K562 (cell line): ENCODE measurements at regions not wholly inside any gene's neighbourhood (a gene's known extent, or its start where the extent isn't known, plus 50 kb on each side); places are given as distances from the start of the nearest gene placed in this dataset.

ENCODE experiments used
- ATAC-seq: fragments of 200-7000 bp; cut with Tn5 transposase; 3 replicates; pipeline ENCODE4 v1.9.1; 2020; ENCODE audit warnings: moderate library complexity
- BruUV-seq: library from RNA; stranded (reverse); fragments of 400-500 nt; replicated peaks from 2 replicates; lab custom pipeline; 2021; lab: Mats Ljungman, UMichigan
- CTCF ChIA-PET: fragments of 300-600 bp; formaldehyde crosslinking; extraction: SDS; loops from one replicate; lab custom pipeline; 2021; ENCODE audit warnings: low intra/inter-chr PET ratio; lab: Yijun Ruan, JAX
- POLR2A ChIA-PET: fragments of 300-600, 350-650 bp; sonication (Branson Sonifier 250); formaldehyde crosslinking; extraction: SDS; loops from one replicate; lab custom pipeline; 2021; ENCODE audit warnings: antibody characterized with exemption, inconsistent platforms; lab: Yijun Ruan, JAX
- DNase-seq, 4 experiments: peaks; one replicate each; pipeline versions ENCODE4 v3.0.0 to v3.0.0-alpha.2; 2011 to 2018; ENCODE audit warnings: low spot score in 3 of 4, mixed read lengths in 3 of 4; ENCODE audit errors: extremely low read depth in 1 of 4
- FAIRE-seq: peaks from 2 replicates; lab custom pipeline; 2011; peaks lifted over from hg19 to GRCh38; lab: Jason Lieb, UNC
- H2AFZ ChIP-seq: 2 replicates; pipeline ENCODE4 v1.6.0; 2011; ENCODE audit warnings: low read depth, low read length, control low read depth, inconsistent platforms
- H3K27ac ChIP-seq: fragments of 200-600 bp; 3 replicates; pipeline ENCODE4 v1.8.0; 2011; ENCODE audit warnings: low read depth, mild to moderate bottlenecking, control low read depth, inconsistent platforms, low read length, moderate library complexity, mixed read lengths; ENCODE audit errors: extremely low read depth
- H3K27me3 ChIP-seq, 2 experiments: fragments of 300-600 bp in 1 of 2; 2 replicates in 1 of 2; 3 replicates in 1 of 2; pipeline versions ENCODE4 v1.6.0 to v1.8.0; 2011; ENCODE audit warnings: inconsistent platforms in 2 of 2, low read length in 2 of 2, mild to moderate bottlenecking in 1 of 2, mixed read lengths in 1 of 2, moderate library complexity in 1 of 2; ENCODE audit not compliant: control insufficient read depth in 2 of 2, insufficient read depth in 2 of 2
- H3K36me3 ChIP-seq: fragments of 300-600 bp; 3 replicates; pipeline ENCODE4 v1.8.0; 2011; ENCODE audit warnings: mild to moderate bottlenecking, low read length, inconsistent platforms; ENCODE audit not compliant: control insufficient read depth, insufficient read depth
- H3K4me1 ChIP-seq, 2 experiments: fragments of 200-600 bp in 1 of 2; replicated peaks in 1 of 2; 2 replicates in 1 of 2; 3 replicates in 1 of 2; pipeline versions ENCODE4 v1.5.1 to v1.8.0; 2011; ENCODE audit warnings: inconsistent platforms in 2 of 2, low read length in 2 of 2, mild to moderate bottlenecking in 1 of 2, mixed read lengths in 1 of 2, moderate library complexity in 1 of 2; ENCODE audit not compliant: control insufficient read depth in 2 of 2, insufficient read depth in 2 of 2
- H3K4me2 ChIP-seq: 2 replicates; pipeline ENCODE4 v1.6.1; 2011; ENCODE audit warnings: low read length, control low read depth, inconsistent platforms, mixed read lengths; ENCODE audit not compliant: insufficient read depth
- H3K4me3 ChIP-seq: fragments of 200-600 bp; sonication (generic), shearing (Covaris generic); 2 replicates; pipeline ENCODE4 v1.5.1; 2016; ENCODE audit warnings: control low read depth, inconsistent platforms
- H3K79me2 ChIP-seq: fragments of 200-600 bp; 3 replicates; pipeline ENCODE4 v1.8.0; 2011; ENCODE audit warnings: low read length, inconsistent platforms; ENCODE audit not compliant: control insufficient read depth, insufficient read depth
- H3K9ac ChIP-seq, 2 experiments: 2 replicates each; pipeline versions ENCODE4 v1.6.0 to v1.6.1; 2011; ENCODE audit warnings: low read depth in 2 of 2, low read length in 2 of 2, control low read depth in 1 of 2, inconsistent platforms in 1 of 2, mild to moderate bottlenecking in 1 of 2, mixed read lengths in 1 of 2; ENCODE audit not compliant: insufficient read depth in 1 of 2
- H3K9me1 ChIP-seq: one replicate; pipeline ENCODE4 v1.6.0; 2011; ENCODE audit warnings: inconsistent platforms, mild to moderate bottlenecking, low read length, moderate library complexity; ENCODE audit not compliant: control insufficient read depth, insufficient read depth
- H3K9me3 ChIP-seq: replicated peaks from 2 replicates; pipeline ENCODE4 v1.5.1; 2011; ENCODE audit warnings: low read depth, low read length, inconsistent platforms; ENCODE audit not compliant: control insufficient read depth, insufficient read depth
- H4K20me1 ChIP-seq: replicated peaks from 2 replicates; pipeline ENCODE4 v1.6.1; 2011; ENCODE audit warnings: low read length, inconsistent platforms, mixed read lengths; ENCODE audit not compliant: control insufficient read depth, insufficient read depth
- BCLAF1 ChIP-seq, 2 experiments: fragments of 450-650 bp in 1 of 2; IDR thresholded peaks; 2 replicates each; pipeline ENCODE4 v1.6.1; 2011 to 2017; ENCODE audit warnings: low read depth in 2 of 2, antibody characterized with exemption in 1 of 2, borderline replicate concordance in 1 of 2, low read length in 1 of 2, mild to moderate bottlenecking in 1 of 2, mixed read lengths in 1 of 2; ENCODE audit not compliant: control insufficient read depth in 1 of 2
- BHLHE40 ChIP-seq: IDR thresholded peaks from 2 replicates; pipeline ENCODE4 v1.6.1; 2011; ENCODE audit warnings: low read length, improper control_type of control experiment
- DMBX1 ChIP-seq: fragments of 250-450 bp; sonication (Bioruptor Pico); IDR thresholded peaks from 2 replicates; pipeline ENCODE4 v1.8.0; 2022; ENCODE audit warnings: inconsistent platforms, mild to moderate bottlenecking, moderate library complexity, borderline replicate concordance
- ETV5 ChIP-seq: sonication (generic); formaldehyde crosslinking; IDR thresholded peaks from 2 replicates; pipeline ENCODE4 v1.4.0; 2020; ENCODE audit warnings: low read depth, mild to moderate bottlenecking, missing genetic modification reagents
- KDM4B ChIP-seq, 2 experiments: fragments of 450-650 bp in 1 of 2; sonication (generic) in 1 of 2; IDR thresholded peaks; 2 replicates each; pipeline ENCODE4 v1.6.1; 2016 to 2017; ENCODE audit warnings: borderline replicate concordance in 2 of 2, antibody characterized with exemption in 1 of 2, low read depth in 1 of 2, mild to moderate bottlenecking in 1 of 2
- MYC ChIP-seq, 2 experiments: fragments of 250-450 bp in 1 of 2; sonication (Bioruptor Pico) in 1 of 2; IDR thresholded peaks; 2 replicates each; pipeline versions ENCODE4 v1.5.1 to v1.6.1; 2012 to 2021; ENCODE audit warnings: low read depth in 2 of 2, borderline replicate concordance in 1 of 2, improper control_type of control experiment in 1 of 2, low read length in 1 of 2, mild to moderate bottlenecking in 1 of 2, moderate library complexity in 1 of 2
- PHF8 ChIP-seq: fragments of 200-600 bp; sonication (generic); IDR thresholded peaks from 2 replicates; pipeline ENCODE4 v1.6.1; 2012; ENCODE audit warnings: mixed run types, mild to moderate bottlenecking, inconsistent platforms, low read length, moderate library complexity, borderline replicate concordance
- ZNF12 ChIP-seq: sonication (generic); formaldehyde crosslinking; IDR thresholded peaks from 2 replicates; pipeline ENCODE4 v1.4.0; 2020; ENCODE audit warnings: mild to moderate bottlenecking, missing genetic modification reagents
- ZNF584 ChIP-seq: fragments of 200-800 bp; sonication (Bioruptor generic); IDR thresholded peaks from 2 replicates; pipeline ENCODE4 v1.6.1; 2016; ENCODE audit warnings: low read depth, mild to moderate bottlenecking, missing genetic modification characterization, missing compliant biosample characterization
- WGBS: fragments of 100-300 bp; shearing (Covaris generic); methylation state at CpG from one replicate; pipeline ENCODE4 v1.1.6; 2016; ENCODE audit warnings: low coverage, mixed read lengths; ENCODE audit not compliant: insufficient coverage; ENCODE audit errors: missing lambda C conversion rate; 5-methylcytosine and 5-hydroxymethylcytosine counted together
- in situ Hi-C: fragments of 300-500 bp; cut with MboI; formaldehyde crosslinking; loops from 4 replicates; pipeline ENCODE4 v1.15.0; 2018; ENCODE audit warnings: inconsistent platforms, mixed read lengths
- intact Hi-C: fragments of 100-400 bp; cut with micrococcal nuclease; formaldehyde crosslinking; loops from 2 replicates; pipeline ENCODE4 v1.14.2; 2022
- TF ChIP-seq, protein P1 (sequence below): sonication (generic); formaldehyde crosslinking; IDR thresholded peaks from 2 replicates; pipeline ENCODE4 v1.8.0; 2023; ENCODE audit warnings: mild to moderate bottlenecking, missing genetic modification reagents
- TF ChIP-seq, protein P2 (sequence below), 2 experiments: fragments of 250-450 bp in 1 of 2; fragments of 450-650 bp in 1 of 2; sonication (Bioruptor Pico) in 1 of 2; IDR thresholded peaks; 2 replicates each; pipeline versions ENCODE4 v1.6.1 to v1.8.0; 2016 to 2021; ENCODE audit warnings: mild to moderate bottlenecking in 2 of 2, moderate library complexity in 2 of 2, missing compliant biosample characterization in 1 of 2, missing genetic modification characterization in 1 of 2

DNA sequence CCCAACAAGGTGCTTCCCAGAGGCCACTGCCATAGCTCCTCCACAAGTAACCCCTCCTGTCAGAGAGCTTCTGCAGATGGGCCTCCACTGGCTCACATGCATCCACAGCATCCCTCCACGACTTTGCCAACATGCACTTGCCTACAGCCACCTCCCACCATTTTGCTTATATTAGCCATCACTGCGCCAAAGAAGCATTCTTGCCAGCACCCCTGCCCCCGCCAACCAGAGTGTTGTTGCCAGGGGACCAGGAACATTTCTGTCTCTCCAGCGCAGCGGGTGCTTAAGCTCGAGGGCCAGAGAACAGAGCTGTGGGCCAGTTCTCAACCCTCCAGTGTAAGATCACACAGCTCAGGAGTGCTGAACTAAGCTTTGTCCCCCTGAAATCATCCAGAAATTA is 517.6 kb downstream of the PABPC4L start:
- H3K9ac ChIP-seq: no peak overlapping the region
- TF ChIP-seq ETV5 (CRISPR knock-in tag) (no peak), BCLAF1 (IDR thresholded peaks at IDR 0.05; ENCODE audit: borderline replicate concordance in 1 of 2, control insufficient read depth in 1 of 2, low read depth in 2 of 2, low read length in 1 of 2) (no peak), ZNF12 (CRISPR knock-in tag) (no peak), KDM4B (IDR thresholded peaks at IDR 0.05; ENCODE audit: borderline replicate concordance in 2 of 2, low read depth in 1 of 2) (no peak), BHLHE40 (no peak), MYC (IDR thresholded peaks at IDR 0.05; ENCODE audit: low read depth, low read length) (no peak), MYC (CRISPR knock-in tag; IDR thresholded peaks at IDR 0.05; ENCODE audit: borderline replicate concordance, low read depth) (no peak), PHF8 (no peak), ZNF584 (no peak), DMBX1 (CRISPR knock-in tag) (no peak)
- TF ChIP-seq, protein P1, sequence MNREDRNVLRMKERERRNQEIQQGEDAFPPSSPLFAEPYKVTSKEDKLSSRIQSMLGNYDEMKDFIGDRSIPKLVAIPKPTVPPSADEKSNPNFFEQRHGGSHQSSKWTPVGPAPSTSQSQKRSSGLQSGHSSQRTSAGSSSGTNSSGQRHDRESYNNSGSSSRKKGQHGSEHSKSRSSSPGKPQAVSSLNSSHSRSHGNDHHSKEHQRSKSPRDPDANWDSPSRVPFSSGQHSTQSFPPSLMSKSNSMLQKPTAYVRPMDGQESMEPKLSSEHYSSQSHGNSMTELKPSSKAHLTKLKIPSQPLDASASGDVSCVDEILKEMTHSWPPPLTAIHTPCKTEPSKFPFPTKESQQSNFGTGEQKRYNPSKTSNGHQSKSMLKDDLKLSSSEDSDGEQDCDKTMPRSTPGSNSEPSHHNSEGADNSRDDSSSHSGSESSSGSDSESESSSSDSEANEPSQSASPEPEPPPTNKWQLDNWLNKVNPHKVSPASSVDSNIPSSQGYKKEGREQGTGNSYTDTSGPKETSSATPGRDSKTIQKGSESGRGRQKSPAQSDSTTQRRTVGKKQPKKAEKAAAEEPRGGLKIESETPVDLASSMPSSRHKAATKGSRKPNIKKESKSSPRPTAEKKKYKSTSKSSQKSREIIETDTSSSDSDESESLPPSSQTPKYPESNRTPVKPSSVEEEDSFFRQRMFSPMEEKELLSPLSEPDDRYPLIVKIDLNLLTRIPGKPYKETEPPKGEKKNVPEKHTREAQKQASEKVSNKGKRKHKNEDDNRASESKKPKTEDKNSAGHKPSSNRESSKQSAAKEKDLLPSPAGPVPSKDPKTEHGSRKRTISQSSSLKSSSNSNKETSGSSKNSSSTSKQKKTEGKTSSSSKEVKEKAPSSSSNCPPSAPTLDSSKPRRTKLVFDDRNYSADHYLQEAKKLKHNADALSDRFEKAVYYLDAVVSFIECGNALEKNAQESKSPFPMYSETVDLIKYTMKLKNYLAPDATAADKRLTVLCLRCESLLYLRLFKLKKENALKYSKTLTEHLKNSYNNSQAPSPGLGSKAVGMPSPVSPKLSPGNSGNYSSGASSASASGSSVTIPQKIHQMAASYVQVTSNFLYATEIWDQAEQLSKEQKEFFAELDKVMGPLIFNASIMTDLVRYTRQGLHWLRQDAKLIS: no peak
- TF ChIP-seq, protein P2, sequence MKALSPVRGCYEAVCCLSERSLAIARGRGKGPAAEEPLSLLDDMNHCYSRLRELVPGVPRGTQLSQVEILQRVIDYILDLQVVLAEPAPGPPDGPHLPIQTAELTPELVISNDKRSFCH (CRISPR knock-in tag; IDR thresholded peaks at IDR 0.05): no peak
- TF ChIP-seq, protein P2 (tag; IDR thresholded peaks at IDR 0.05): no peak
- TF ChIP-seq, all 486 proteins: peak for 0
- Histone ChIP-seq H3K4me1 (no peaks in the 10 kb centered on the region), H3K9me1 (no peaks in the 10 kb centered on the region), H3K79me2 (no peaks in the 10 kb centered on the region), H3K9me3 (no peaks in the 10 kb centered on the region), H3K36me3 (no peaks in the 10 kb centered on the region), H3K27ac (no peak overlapping the region), H4K20me1 (no peaks in the 10 kb centered on the region), H2AFZ (no peak overlapping the region), H3K27me3 (no peaks in the 10 kb centered on the region), H3K4me2 (no peak overlapping the region), H3K4me3 (no peak overlapping the region)
- POLR2A ChIA-PET: no interaction called here
- no TSS peak for BruUV-seq
- in situ Hi-C loops: no loop called here
- ATAC-seq (no peak), FAIRE-seq (no peak), DNase-seq (no peak)
- CTCF ChIA-PET: no interaction called here
- intact Hi-C loops: no loop called here
- WGBS: 4% methylated on average over 6 of the region's 6 CpGs
